ENCODE measurements at regions not wholly inside any gene's neighbourhood (a gene's known extent, or its start where the extent isn't known, plus 50 kb on each side); places are given as distances from the start of the nearest gene placed in this dataset.

DNA sequence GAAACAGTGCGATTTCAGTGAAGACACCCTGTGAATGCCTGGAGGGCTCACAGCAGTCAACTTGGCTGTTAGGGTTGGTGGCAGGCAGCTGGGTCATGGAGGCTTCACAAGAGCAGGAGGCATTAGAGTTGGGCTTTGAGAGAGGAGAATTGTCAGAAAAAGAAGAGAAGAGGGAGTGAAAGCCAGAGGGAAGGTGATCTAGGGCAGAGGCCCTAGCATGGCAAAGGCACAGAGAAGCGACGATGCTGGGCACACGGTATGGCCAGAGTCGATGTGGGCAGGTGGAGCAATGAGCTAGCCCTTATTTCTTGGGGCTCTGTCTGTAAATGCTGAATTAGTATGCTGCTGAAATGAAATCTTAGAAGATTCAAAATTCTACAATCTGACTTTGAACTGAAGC is 52.6 kb upstream of the OLFM4 start:
- H3K4me2 ChIP-seq, result no peak overlapping the region
- H3K4me1 ChIP-seq, result no peaks in the 10 kb centered on the region
- no peak overlapping the region for H3K4me3 ChIP-seq
- no peak overlapping the region for H3K27ac ChIP-seq
- H3K36me3 ChIP-seq, result no peaks in the 10 kb centered on the region
- no peak for TF ChIP-seq Cebpa-rat (IDR thresholded peaks at IDR 0.05)
- no peaks in the 10 kb centered on the region for H4K20me1 ChIP-seq
- H3K9me3 ChIP-seq, result no peaks in the 10 kb centered on the region
- no peak overlapping the region for H3K9ac ChIP-seq
- no peaks in the 10 kb centered on the region for H3K27me3 ChIP-seq

DNA sequence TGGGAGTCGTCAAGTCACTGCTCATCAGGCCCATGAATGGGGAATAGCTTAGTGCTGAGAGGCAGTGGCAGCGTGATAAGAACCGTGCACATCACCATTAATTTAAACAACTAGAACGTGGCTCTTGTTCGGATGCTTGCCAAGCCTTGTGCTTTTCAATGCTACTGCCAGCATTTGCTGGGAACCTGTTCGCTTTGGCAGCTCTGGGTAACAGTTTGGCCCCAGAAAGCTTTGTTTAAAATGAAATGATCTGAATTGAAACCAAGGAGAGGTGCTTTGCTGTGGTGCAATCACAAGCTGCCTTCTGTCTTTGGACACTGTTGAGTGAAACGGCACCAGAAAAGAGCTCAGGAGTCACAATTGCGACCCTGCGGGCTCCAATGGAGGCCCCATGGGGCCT is 53.5 kb upstream of the OLFM4 start:
- no peak for TF ChIP-seq Cebpa-rat (IDR thresholded peaks at IDR 0.05)
- H3K9ac ChIP-seq, result no peak overlapping the region

GRCh38 chr13:52974711-52975110 is 53.9 kb upstream of the OLFM4 start:
- TF ChIP-seq Cebpa-rat (IDR thresholded peaks at IDR 0.05), result no peak
- no peaks in the 10 kb centered on the region for H3K9me3 ChIP-seq
- H3K4me1 ChIP-seq, result peaks cover 8% of the 10 kb centered on the region
- no peak overlapping the region for H3K9ac ChIP-seq
- H4K20me1 ChIP-seq, result no peaks in the 10 kb centered on the region
- no peak overlapping the region for H3K4me3 ChIP-seq
- H3K27me3 ChIP-seq, result no peaks in the 10 kb centered on the region
- no peaks in the 10 kb centered on the region for H3K36me3 ChIP-seq
- no peak overlapping the region for H3K27ac ChIP-seq
- no peak overlapping the region for H3K4me2 ChIP-seq

More for the DNA sequence above, 53.5 kb upstream of the OLFM4 start:
- Histone ChIP-seq H3K27ac (no peak overlapping the region), H3K4me1 (peaks cover 4% of the 10 kb centered on the region), H3K27me3 (no peaks in the 10 kb centered on the region), H3K36me3 (no peaks in the 10 kb centered on the region), H3K4me2 (no peak overlapping the region), H3K4me3 (no peak overlapping the region), H4K20me1 (no peaks in the 10 kb centered on the region), H3K9me3 (no peaks in the 10 kb centered on the region)

DNA sequence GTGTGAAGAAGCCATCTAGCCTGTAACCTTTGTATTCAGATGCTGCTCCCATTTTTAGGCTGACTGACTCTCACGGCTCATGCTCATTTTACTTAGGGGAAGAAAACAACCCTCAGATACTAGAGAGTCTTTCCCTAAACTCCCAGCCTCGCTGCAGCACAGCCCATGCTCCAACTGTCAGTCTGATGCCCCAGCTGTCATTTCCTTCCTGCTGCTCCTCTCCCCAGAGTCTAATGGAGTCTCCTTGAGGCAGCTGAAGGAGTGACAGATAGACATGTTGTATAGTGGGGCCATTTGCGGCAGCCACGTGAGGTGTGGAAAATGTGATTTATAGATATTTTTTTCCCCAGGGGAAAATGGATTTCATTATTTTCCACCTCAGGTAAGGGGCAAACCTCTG is 59.2 kb upstream of the OLFM4 start:
- Histone ChIP-seq H3K36me3 (no peaks in the 10 kb centered on the region), H3K27me3 (no peaks in the 10 kb centered on the region), H3K4me2 (peak overlapping the region; percentile 55), H4K20me1 (no peaks in the 10 kb centered on the region), H3K4me1 (peaks cover 25% of the 10 kb centered on the region), H3K4me3 (no peak overlapping the region), H3K27ac (peak overlapping the region; percentile 76), H3K9me3 (no peaks in the 10 kb centered on the region), H3K9ac (no peak overlapping the region)
- TF ChIP-seq Cebpa-rat (IDR thresholded peaks at IDR 0.05), result no peak

DNA sequence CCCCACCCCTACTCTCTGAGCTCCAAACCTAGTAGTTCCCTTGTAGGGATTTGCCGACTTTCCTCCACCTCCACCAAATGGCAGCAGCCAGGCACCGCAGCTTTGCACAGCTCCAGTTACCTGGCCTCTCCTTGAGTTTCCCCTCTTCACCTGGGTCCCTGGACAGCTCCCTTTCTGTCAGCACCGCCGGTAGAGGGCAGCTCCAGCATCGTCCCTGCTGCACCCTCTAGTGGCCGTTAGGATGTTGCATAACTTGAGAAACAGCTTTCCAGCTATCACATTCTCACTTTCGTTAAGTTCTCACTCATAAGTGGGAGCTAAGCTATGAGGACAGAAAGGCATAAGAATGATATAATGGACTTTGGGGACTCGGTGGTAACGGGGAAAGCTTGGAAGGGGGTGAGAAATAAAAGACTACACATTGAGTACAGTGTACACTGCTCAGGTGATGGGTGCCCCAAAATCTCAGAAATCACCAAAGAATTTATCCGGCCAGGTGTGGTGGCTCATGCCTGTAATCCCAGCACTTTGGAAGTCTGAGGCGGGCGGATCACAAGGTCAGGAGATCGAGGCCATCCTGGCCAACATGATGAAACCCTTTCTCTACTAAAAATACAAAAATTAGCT is 60.4 kb upstream of the OLFM4 start:
- Histone ChIP-seq H3K9me3 (no peaks in the 10 kb centered on the region), H3K36me3 (no peaks in the 10 kb centered on the region), H3K27me3 (no peaks in the 10 kb centered on the region), H3K27ac (peak overlapping the region; percentile 76), H3K4me1 (peaks cover 25% of the 10 kb centered on the region), H3K4me2 (peak overlapping the region; percentile 55), H4K20me1 (no peaks in the 10 kb centered on the region), H3K9ac (no peak overlapping the region), H3K4me3 (no peak overlapping the region)
- 0 out of 2 replicates have a peak, but pooled peaks have one; percentile 17 for TF ChIP-seq Cebpa-rat (IDR thresholded peaks at IDR 0.05)

DNA sequence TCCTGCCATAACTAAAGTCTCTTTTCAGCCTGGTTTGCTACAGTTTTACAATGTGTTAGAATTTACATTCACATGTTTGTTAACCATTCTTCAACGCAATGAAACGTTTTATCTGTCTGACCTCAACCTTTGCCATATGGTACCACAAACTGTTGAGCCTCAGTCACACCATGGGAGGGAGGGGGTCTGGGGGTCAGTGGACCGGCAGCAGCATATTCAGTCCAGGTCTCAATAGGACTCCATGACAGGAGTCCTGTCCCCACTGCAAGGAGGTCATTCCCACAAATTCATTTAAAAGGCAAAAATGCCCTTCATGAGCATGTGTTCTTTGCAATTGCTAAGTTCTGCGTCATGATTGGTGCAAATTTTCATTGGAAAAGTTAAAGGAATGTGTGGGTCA is 66.6 kb upstream of the OLFM4 start:
- H3K27ac ChIP-seq, result no peak overlapping the region
- H4K20me1 ChIP-seq, result no peaks in the 10 kb centered on the region
- no peak overlapping the region for H3K4me3 ChIP-seq
- TF ChIP-seq Cebpa-rat (IDR thresholded peaks at IDR 0.05), result no peak
- no peaks in the 10 kb centered on the region for H3K4me1 ChIP-seq
- no peaks in the 10 kb centered on the region for H3K36me3 ChIP-seq
- no peak overlapping the region for H3K9ac ChIP-seq
- H3K27me3 ChIP-seq, result no peaks in the 10 kb centered on the region
- H3K9me3 ChIP-seq, result no peaks in the 10 kb centered on the region
- H3K4me2 ChIP-seq, result no peak overlapping the region

DNA sequence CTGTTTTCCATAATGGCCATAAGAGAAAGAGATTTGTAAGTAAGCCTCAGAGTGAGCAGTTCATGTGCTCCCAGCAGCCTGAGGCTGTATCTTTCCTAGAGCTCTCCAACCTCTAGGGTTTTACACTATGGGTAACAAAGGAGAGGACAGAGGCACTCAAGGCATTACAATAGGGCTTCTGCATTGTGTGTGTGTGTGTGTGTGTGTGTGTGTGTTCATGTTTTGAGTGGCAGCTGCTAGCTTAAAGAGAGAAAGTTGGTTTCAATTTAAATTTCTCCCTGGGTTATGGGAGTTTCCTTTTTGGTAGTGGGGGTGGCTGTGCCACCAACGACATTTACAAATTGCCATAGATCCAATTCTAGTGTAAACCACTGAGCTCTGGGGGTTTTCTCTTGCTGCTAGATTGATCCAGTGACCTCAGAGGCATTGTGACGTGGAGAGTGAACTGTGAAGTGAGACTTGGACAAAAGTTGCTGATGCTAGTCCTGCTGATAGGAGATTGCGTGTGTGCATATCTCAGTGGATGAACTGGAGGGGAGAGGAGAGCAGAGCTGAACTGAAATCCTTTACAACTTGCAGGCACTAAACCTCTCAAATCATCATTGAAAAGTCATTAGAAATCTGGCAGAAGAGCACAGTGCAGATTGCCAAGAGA is 67.2 kb upstream of the OLFM4 start:
- Histone ChIP-seq H4K20me1 (no peaks in the 10 kb centered on the region), H3K27me3 (no peaks in the 10 kb centered on the region), H3K4me3 (no peak overlapping the region), H3K4me2 (no peak overlapping the region), H3K9ac (no peak overlapping the region), H3K36me3 (no peaks in the 10 kb centered on the region), H3K27ac (no peak overlapping the region), H3K4me1 (no peaks in the 10 kb centered on the region), H3K9me3 (no peaks in the 10 kb centered on the region)
- TF ChIP-seq Cebpa-rat (IDR thresholded peaks at IDR 0.05), result no peak

DNA sequence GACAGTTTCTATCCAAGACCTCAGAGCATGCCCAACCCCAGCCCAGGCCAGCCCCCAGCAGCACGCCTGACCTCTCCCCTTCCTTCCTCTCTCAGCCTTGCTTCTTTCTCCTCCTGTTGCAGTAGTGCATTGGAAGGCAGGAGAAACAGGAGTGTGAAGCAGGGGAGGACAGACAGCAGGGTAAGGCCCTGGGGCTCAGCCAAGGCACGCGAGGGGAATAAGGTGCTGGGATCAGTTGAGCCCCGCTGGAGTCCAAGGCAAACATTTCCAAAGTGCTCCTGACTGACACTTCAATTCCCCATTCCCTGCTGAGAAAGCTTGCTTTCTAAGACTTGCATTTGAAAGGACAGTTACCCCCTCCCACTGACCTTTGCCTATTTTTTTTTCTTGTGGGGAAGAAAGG is 73.1 kb upstream of the OLFM4 start:
- Histone ChIP-seq H3K36me3 (no peaks in the 10 kb centered on the region), H3K9me3 (no peaks in the 10 kb centered on the region), H3K27me3 (no peaks in the 10 kb centered on the region), H3K4me3 (no peak overlapping the region), H3K4me2 (no peak overlapping the region), H3K27ac (no peak overlapping the region), H3K4me1 (no peaks in the 10 kb centered on the region), H3K9ac (no peak overlapping the region), H4K20me1 (no peaks in the 10 kb centered on the region)
- no peak for TF ChIP-seq Cebpa-rat (IDR thresholded peaks at IDR 0.05)

DNA sequence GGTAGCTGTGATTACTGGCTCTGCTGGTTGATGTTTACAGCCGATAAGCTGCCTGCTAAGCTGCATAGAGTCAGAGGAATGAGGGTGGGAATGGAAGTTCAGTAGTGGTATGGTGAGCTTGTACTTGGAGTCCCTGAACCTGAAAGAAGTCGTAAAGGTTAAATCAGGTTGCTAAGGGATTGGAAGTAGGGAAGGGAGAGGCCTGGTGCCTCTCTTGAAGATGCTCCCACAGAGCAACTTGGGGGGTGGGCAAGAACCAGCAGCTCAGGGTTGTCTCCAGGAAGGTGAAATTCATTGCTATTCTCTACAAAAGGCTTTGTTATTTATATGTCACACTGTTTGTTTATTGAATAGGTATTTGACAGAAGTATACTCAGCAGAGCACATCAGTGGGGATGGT is 73.8 kb upstream of the OLFM4 start:
- H3K4me3 ChIP-seq, result no peak overlapping the region
- no peak overlapping the region for H3K9ac ChIP-seq
- TF ChIP-seq Cebpa-rat (IDR thresholded peaks at IDR 0.05), result no peak
- H3K9me3 ChIP-seq, result no peaks in the 10 kb centered on the region
- no peaks in the 10 kb centered on the region for H3K36me3 ChIP-seq
- no peak overlapping the region for H3K27ac ChIP-seq
- H3K27me3 ChIP-seq, result no peaks in the 10 kb centered on the region
- H3K4me1 ChIP-seq, result no peaks in the 10 kb centered on the region
- no peak overlapping the region for H3K4me2 ChIP-seq
- no peaks in the 10 kb centered on the region for H4K20me1 ChIP-seq

DNA sequence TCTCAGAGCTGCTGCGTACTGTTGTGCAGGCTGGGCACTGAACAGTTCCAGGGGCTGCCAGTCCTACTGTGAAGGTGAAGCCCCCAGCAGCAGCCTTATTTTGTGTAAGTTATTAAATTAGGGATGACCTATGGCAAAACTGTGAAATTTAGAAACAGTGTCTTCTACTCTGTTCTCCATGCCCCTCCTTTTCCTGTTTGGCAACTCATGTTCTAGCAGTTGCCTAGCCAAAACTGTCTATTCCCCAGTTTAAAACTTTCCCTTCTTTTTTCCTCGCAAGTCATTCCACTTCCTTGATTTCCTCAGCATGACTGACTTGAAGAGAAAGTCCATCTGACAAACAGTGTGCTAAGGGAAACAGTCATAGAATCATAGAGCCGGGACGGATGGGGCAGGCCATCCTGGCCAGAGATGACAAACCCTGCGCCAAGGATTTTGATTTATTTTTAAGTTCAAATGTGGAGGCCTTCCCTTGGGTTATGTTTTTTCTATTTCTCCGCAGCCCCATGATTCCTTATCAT is 78.1 kb upstream of the OLFM4 start:
- Histone ChIP-seq H3K9me3 (no peaks in the 10 kb centered on the region), H3K4me2 (no peak overlapping the region), H3K27ac (no peak overlapping the region), H3K4me3 (no peak overlapping the region), H4K20me1 (no peaks in the 10 kb centered on the region), H3K9ac (no peak overlapping the region), H3K4me1 (no peaks in the 10 kb centered on the region), H3K36me3 (no peaks in the 10 kb centered on the region), H3K27me3 (no peaks in the 10 kb centered on the region)
- no peak for TF ChIP-seq Cebpa-rat (IDR thresholded peaks at IDR 0.05)
